ENCODE measurements at regions not wholly inside any gene's neighbourhood (a gene's known extent, or its start where the extent isn't known, plus 50 kb on each side); places are given as distances from the start of the nearest gene placed in this dataset.

DNA sequence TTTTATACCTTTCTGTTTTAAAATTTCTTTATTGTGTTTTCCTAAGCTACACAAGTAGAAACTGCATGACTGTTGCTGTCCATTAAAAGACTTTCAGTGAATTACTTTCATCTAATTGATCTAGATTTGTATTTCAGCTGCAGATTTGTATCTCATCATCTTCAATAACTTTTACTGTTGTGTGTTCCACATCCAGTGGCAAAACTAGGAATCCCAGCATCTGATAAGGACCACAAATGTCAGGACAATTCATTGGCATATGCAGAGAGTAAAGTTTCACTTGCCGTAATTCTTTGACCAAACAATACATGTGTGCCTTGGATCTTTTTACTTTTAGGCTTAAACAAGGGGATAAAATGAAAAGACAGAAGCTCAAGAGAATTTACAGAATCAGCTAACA lies 112.6 kb downstream of the FBXO8 start:
- peaks cover 6% of the 10 kb centered on the region for H3K4me1 Mint-ChIP-seq
- H3K36me3 Mint-ChIP-seq: no peaks in the 10 kb centered on the region
- no peak overlapping the region for H3K4me3 Mint-ChIP-seq
- no peak for DNase-seq (ENCODE audit: low spot score in 2 of 2, unreplicated experiment in 2 of 2)
- TF ChIP-seq, protein P1, sequence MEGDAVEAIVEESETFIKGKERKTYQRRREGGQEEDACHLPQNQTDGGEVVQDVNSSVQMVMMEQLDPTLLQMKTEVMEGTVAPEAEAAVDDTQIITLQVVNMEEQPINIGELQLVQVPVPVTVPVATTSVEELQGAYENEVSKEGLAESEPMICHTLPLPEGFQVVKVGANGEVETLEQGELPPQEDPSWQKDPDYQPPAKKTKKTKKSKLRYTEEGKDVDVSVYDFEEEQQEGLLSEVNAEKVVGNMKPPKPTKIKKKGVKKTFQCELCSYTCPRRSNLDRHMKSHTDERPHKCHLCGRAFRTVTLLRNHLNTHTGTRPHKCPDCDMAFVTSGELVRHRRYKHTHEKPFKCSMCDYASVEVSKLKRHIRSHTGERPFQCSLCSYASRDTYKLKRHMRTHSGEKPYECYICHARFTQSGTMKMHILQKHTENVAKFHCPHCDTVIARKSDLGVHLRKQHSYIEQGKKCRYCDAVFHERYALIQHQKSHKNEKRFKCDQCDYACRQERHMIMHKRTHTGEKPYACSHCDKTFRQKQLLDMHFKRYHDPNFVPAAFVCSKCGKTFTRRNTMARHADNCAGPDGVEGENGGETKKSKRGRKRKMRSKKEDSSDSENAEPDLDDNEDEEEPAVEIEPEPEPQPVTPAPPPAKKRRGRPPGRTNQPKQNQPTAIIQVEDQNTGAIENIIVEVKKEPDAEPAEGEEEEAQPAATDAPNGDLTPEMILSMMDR (IDR thresholded peaks at IDR 0.05; ENCODE audit: unreplicated experiment): no peak
- peaks cover 4% of the 10 kb centered on the region for H3K9me3 Mint-ChIP-seq
- H3K27ac Mint-ChIP-seq: no peak overlapping the region
- H3K27me3 Mint-ChIP-seq (ENCODE audit: low read depth): peaks cover 7% of the 10 kb centered on the region

DNA sequence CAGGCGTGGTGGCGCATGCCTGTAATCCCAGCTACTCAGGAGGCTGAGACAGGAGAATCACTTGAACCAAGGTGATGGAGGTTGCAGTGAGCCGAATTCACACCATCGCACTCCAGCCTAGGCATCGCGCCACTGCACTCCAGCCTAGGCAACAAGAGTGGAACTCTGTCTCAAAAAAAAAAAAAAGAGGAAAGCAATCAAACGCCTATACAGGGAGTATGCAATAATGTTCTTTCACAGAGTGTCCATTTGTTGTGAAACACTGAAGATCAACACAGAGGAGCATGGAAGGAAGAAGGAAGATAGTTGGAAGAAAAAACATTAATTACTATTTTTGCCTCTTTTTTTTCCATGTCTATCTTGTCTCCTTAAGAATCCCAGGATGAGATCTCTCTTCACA lies 113.4 kb downstream of the FBXO8 start:
- no peak for DNase-seq (ENCODE audit: low spot score in 2 of 2, unreplicated experiment in 2 of 2)
- no peak overlapping the region for H3K4me3 Mint-ChIP-seq
- peaks cover 6% of the 10 kb centered on the region for H3K4me1 Mint-ChIP-seq
- TF ChIP-seq, protein P1 (IDR thresholded peaks at IDR 0.05; ENCODE audit: unreplicated experiment): no peak
- H3K27ac Mint-ChIP-seq: no peak overlapping the region
- peaks cover 4% of the 10 kb centered on the region for H3K9me3 Mint-ChIP-seq
- H3K36me3 Mint-ChIP-seq: no peaks in the 10 kb centered on the region
- H3K27me3 Mint-ChIP-seq (ENCODE audit: low read depth): peaks cover 7% of the 10 kb centered on the region

DNA sequence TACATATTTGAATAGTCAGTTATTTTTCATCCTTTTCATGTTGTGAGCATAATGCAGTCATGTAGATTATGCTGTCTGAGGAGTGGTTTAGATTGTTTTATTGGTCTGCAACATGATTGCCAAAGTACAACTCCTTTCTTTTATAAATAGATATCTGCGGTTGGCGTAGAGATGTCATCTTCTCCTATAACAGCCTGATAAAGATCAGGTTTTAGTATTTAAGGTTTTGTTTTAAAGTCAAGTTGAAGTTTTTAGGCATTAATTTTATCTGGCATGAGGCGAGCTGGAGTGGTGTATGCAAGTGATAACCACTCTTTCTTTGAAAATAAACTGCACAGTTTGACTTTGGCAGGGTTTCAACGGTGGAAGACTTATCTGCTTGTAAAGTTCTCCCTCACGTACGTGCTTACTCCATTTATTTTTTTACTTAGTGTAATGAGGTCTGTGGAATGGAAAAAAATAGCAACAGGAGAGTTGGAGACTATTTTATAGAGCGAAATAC lies 126.3 kb downstream of the FBXO8 start:
- Mint-ChIP-seq H3K9me3 (peaks cover 5% of the 10 kb centered on the region), H3K27me3 (ENCODE audit: low read depth) (peaks cover 11% of the 10 kb centered on the region), H3K36me3 (no peaks in the 10 kb centered on the region), H3K4me1 (peaks cover 45% of the 10 kb centered on the region), H3K27ac (peak overlapping the region; percentile 77), H3K4me3 (peak overlapping the region; percentile 19)
- DNase-seq (ENCODE audit: low spot score in 2 of 2, unreplicated experiment in 2 of 2): no peak
- TF ChIP-seq, protein P1 (IDR thresholded peaks at IDR 0.05; ENCODE audit: unreplicated experiment): no peak

DNA sequence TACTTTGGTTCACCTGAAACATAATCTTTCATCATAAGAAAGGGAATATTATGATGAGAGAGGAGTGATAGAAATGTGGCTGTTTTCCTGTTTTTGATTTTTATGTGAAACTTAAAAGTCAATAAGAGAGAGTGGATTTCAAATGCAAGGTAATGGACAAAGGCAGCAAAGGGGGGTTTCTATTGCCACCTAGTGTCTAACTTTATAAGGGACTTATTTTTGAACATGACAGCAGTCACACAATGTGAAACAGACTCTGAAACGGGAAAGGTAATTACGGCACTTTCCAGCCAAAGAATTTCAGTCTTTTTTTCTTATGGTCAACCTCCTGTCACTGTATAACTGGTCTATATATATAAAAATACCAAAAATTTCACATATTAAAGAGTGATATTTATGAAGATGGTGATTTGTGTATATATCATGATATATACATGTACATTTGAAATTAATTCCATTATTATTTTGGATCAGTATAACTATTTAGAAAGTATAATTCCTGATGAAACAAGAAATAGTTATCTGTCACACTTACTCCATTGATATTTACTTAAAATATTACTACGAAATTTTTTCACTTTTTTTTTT lies 127.1 kb downstream of the FBXO8 start:
- Mint-ChIP-seq H3K4me1 (peaks cover 45% of the 10 kb centered on the region), H3K36me3 (no peaks in the 10 kb centered on the region), H3K27me3 (ENCODE audit: low read depth) (peaks cover 11% of the 10 kb centered on the region), H3K9me3 (peaks cover 5% of the 10 kb centered on the region), H3K27ac (no peak overlapping the region), H3K4me3 (no peak overlapping the region)
- TF ChIP-seq, protein P1 (IDR thresholded peaks at IDR 0.05; ENCODE audit: unreplicated experiment): peak; percentile 60
- DNase-seq (ENCODE audit: low spot score in 2 of 2, unreplicated experiment in 2 of 2): no peak

DNA sequence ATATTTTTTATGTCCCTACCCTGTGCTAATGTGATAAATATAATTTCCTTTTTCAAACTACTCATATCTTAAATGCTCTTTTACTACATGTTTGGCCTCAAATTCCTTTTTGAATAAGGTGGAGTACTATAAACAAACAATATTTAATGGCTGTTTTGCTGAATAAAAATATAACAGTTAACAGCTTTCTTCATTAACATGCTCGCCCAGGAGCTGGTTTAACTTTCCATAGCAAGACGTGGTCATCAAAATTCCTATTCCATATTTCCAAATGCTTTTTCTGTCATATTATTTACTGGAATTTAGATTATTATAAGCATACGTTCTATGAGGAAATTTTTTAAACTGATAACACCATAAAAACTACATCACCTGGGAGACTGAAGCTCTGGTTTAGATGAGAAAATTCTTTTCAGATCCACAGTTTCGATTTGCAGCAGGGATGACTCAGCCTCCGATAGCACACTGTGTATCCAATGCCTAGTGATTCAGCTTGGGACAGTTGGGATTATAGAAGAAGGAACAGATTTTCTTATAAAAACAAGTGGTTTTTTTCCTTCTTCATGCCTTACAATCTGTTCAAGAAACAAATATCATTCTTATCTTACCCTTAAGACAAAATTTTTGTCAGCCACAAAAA lies 129.1 kb downstream of the FBXO8 start:
- Mint-ChIP-seq H3K9me3 (no peaks in the 10 kb centered on the region), H3K4me3 (no peak overlapping the region), H3K4me1 (peaks cover 49% of the 10 kb centered on the region), H3K27me3 (ENCODE audit: low read depth) (peaks cover 3% of the 10 kb centered on the region), H3K27ac (peak overlapping the region; percentile 45), H3K36me3 (no peaks in the 10 kb centered on the region)
- no peak for DNase-seq (ENCODE audit: low spot score in 2 of 2, unreplicated experiment in 2 of 2)
- TF ChIP-seq, protein P1 (IDR thresholded peaks at IDR 0.05; ENCODE audit: unreplicated experiment): no peak

Measured in mesothelial cell of epicardium (in vitro differentiated cells).